ENCODE measurements at regions not wholly inside any gene's neighbourhood (a gene's known extent, or its start where the extent isn't known, plus 50 kb on each side); places are given as distances from the start of the nearest gene placed in this dataset.

DNA sequence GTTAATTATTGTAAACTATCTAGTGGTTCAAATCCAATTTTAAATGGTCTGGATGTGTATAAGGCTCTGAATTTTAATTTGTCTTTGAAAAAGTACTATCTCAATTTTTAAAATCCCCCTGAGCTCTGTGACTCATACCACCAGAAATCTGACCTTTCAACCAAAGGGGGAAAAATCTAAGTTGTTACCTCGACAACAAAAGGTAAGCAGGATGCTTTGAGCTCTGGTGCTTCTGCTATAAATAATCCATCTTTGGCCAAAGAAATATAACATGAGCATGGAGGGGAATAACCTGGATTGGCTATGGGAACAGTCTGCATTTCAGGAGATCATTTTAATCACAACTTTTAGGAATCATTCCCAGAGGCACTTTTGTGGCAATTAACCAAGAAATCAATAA is 76.3 kb upstream of the PCSK1 start:
- no peak for DNase-seq
- TF ChIP-seq, protein P1, sequence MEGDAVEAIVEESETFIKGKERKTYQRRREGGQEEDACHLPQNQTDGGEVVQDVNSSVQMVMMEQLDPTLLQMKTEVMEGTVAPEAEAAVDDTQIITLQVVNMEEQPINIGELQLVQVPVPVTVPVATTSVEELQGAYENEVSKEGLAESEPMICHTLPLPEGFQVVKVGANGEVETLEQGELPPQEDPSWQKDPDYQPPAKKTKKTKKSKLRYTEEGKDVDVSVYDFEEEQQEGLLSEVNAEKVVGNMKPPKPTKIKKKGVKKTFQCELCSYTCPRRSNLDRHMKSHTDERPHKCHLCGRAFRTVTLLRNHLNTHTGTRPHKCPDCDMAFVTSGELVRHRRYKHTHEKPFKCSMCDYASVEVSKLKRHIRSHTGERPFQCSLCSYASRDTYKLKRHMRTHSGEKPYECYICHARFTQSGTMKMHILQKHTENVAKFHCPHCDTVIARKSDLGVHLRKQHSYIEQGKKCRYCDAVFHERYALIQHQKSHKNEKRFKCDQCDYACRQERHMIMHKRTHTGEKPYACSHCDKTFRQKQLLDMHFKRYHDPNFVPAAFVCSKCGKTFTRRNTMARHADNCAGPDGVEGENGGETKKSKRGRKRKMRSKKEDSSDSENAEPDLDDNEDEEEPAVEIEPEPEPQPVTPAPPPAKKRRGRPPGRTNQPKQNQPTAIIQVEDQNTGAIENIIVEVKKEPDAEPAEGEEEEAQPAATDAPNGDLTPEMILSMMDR (IDR thresholded peaks at IDR 0.05), result no peak
- POLR2A ChIA-PET, result no interaction called here
- Mint-ChIP-seq H3K4me3 (no peak overlapping the region), H3K9me3 (no peaks in the 10 kb centered on the region), H3K27ac (no peak overlapping the region), H3K27me3 (peaks cover 2% of the 10 kb centered on the region), H3K4me1 (no peaks in the 10 kb centered on the region), H3K36me3 (ENCODE audit: low read depth) (no peaks in the 10 kb centered on the region)
- CTCF ChIA-PET, result no interaction called here
- intact Hi-C loops (cut with micrococcal nuclease), result no loop called here
- no peak for ATAC-seq (ENCODE audit: low read depth)

DNA sequence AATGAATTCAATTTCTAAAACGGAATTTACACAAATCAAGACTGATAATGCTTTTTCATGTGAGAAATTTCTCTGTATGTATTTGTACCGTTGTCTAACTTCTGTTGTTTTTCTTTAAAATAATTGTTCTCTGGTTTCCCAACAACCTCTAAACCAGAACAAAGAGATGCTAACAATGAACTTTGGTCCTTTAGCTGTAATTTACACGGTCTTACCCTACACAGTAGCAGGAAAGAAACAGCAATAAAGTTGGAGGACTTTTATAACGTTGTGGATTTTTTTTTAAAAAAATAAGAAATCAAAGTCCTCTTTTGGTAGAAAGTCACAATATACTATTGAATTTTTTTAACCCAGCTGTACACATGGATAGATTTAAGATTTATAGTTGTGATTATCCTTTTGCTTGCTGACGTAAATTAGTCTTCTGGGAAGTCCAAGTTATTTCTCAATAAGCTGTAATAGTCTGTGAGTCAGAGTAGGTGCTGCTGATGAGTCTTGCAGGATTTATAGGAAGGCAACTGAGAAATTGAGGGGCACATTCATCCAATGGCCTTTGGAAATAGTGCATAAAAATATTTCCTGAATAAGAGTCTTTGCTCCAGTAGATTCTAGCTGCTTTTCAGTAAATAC is 76.8 kb upstream of the PCSK1 start:
- Mint-ChIP-seq H3K36me3 (ENCODE audit: low read depth) (no peaks in the 10 kb centered on the region), H3K4me3 (no peak overlapping the region), H3K9me3 (no peaks in the 10 kb centered on the region), H3K4me1 (no peaks in the 10 kb centered on the region), H3K27ac (no peak overlapping the region), H3K27me3 (peaks cover 2% of the 10 kb centered on the region)
- ATAC-seq (ENCODE audit: low read depth) (no peak), DNase-seq (no peak)
- intact Hi-C loops (cut with micrococcal nuclease), result no loop called here
- POLR2A ChIA-PET, result no interaction called here
- TF ChIP-seq, protein P1 (IDR thresholded peaks at IDR 0.05), result no peak
- CTCF ChIA-PET, result no interaction called here

DNA sequence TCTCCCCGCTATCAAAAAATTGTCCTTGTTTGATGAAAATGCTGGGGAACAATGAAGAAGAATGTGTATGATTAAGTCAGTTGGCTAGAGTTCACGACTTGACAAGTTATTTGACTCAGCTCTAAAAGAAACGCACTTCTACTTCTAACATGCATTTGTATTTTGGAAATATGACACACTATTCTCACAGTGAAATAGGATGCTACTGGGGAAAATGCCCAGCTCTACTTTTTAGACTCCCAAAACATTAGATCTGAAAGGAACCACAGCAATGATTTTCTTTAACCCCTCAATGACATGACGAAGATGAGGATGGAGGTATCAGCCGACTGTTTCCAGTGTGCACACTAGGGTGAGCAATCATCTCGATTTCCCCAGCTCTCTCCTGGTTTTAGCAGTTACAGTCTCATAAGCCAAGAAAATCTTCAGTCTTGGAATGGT is 83.6 kb upstream of the PCSK1 start:
- H3K36me3 Mint-ChIP-seq (ENCODE audit: low read depth), result no peaks in the 10 kb centered on the region
- TF ChIP-seq, protein P1 (IDR thresholded peaks at IDR 0.05), result no peak
- no peaks in the 10 kb centered on the region for H3K9me3 Mint-ChIP-seq
- no peak overlapping the region for H3K27ac Mint-ChIP-seq
- H3K27me3 Mint-ChIP-seq, result peaks cover 16% of the 10 kb centered on the region
- ChIA-PET CTCF (no interaction called here), POLR2A (no interaction called here)
- DNase-seq, result no peak
- ATAC-seq (ENCODE audit: low read depth), result no peak
- intact Hi-C loops (cut with micrococcal nuclease), result no loop called here
- no peak overlapping the region for H3K4me3 Mint-ChIP-seq
- H3K4me1 Mint-ChIP-seq, result no peaks in the 10 kb centered on the region

DNA sequence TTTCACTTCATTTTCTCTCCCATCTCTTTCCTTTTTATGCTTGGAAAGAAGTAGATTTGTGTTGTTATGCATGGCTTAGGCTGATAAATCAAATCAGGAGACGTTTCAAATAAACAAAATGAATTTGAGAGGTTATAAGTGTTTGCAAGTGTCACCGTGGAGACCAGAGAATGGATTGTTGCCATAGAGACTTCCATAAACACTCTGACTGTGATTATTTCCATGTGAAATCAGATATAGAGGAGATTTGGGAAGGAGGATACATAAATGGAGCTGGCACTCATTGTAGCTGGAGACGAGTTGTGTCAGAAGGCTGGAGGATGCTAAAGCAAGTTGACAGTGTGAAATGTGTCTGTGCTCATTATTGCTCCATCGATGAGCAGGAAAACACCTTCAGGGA is 84.2 kb upstream of the PCSK1 start:
- TF ChIP-seq, protein P1 (IDR thresholded peaks at IDR 0.05), result no peak
- Mint-ChIP-seq H3K27ac (no peak overlapping the region), H3K4me1 (no peaks in the 10 kb centered on the region), H3K27me3 (peaks cover 15% of the 10 kb centered on the region), H3K4me3 (no peak overlapping the region), H3K36me3 (ENCODE audit: low read depth) (no peaks in the 10 kb centered on the region), H3K9me3 (no peaks in the 10 kb centered on the region)
- intact Hi-C loops (cut with micrococcal nuclease), result no loop called here
- no peak for DNase-seq
- ATAC-seq (ENCODE audit: low read depth), result no peak
- CTCF ChIA-PET, result no interaction called here
- POLR2A ChIA-PET, result no interaction called here

DNA sequence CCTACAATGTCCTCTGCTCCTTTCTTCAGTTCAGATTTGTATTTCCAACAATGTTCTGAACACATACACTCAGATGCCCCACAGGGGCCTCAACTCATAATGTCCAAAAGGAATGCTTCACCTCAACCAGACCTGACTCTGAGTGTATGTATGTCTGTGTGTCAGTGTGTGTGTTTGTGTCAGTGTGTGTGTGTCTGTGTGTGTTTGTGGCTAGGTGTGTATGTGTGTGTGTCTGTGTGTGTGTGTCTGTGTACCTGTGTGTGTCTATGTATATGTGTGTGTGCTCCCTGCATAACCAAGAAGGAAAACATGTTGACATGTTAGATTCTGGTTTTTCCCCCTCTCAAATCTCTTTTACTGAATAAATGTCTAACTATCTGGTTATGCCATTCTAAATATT is 87.3 kb upstream of the PCSK1 start:
- TF ChIP-seq, protein P1 (IDR thresholded peaks at IDR 0.05), result no peak

More for the DNA sequence above, 87.3 kb upstream of the PCSK1 start:
- H3K27me3 Mint-ChIP-seq, result peaks cover 15% of the 10 kb centered on the region
- H3K36me3 Mint-ChIP-seq (ENCODE audit: low read depth), result no peaks in the 10 kb centered on the region
- H3K4me1 Mint-ChIP-seq, result no peaks in the 10 kb centered on the region
- H3K4me3 Mint-ChIP-seq, result no peak overlapping the region
- POLR2A ChIA-PET, result no interaction called here
- intact Hi-C loops (cut with micrococcal nuclease), result no loop called here
- no peak overlapping the region for H3K27ac Mint-ChIP-seq
- H3K9me3 Mint-ChIP-seq, result no peaks in the 10 kb centered on the region
- CTCF ChIA-PET, result no interaction called here
- no peak for ATAC-seq (ENCODE audit: low read depth)
- no peak for DNase-seq

Data from activated B cell treated with CpG ODN at 0.5 μM for 24 hours (primary cell).